HG03066 (cell line): ENCODE measurements at regions not wholly inside any gene's neighbourhood (a gene's known extent, or its start where the extent isn't known, plus 50 kb on each side); places are given as distances from the start of the nearest gene placed in this dataset.

Experiments used
- ATAC-seq: cut with Tn5 transposase; IDR thresholded peaks from one replicate; pipeline ENCODE4 v1.9.1; 2021; ENCODE audit warnings: low read depth; ENCODE audit not compliant: unreplicated experiment

GRCh38 chr6:6834356-6835222 lies 246.1 kb downstream of the LY86 start:
- no peak for ATAC-seq

GRCh38 chr6:6835223-6835503 lies 246.6 kb downstream of the LY86 start:
- ATAC-seq, result no peak

GRCh38 chr6:6836609-6837406 lies 248.3 kb downstream of the LY86 start:
- ATAC-seq, result no peak

- ATAC-seq, result no peak
Observed at GRCh38 chr6:6837541-6838080, 249.1 kb downstream of the LY86 start.

- ATAC-seq, result peak; percentile 73
Observed at GRCh38 chr6:6840831-6841291, 252.3 kb downstream of the LY86 start.

- ATAC-seq, result no peak
Observed at GRCh38 chr6:6841571-6841970, 253.1 kb downstream of the LY86 start.

- ATAC-seq, result no peak
Observed at GRCh38 chr6:6842291-6842690, 253.8 kb downstream of the LY86 start.

GRCh38 chr6:6843057-6843627 lies 254.6 kb downstream of the LY86 start:
- no peak for ATAC-seq

- no peak for ATAC-seq
Observed at GRCh38 chr6:6843777-6844176, 255.3 kb downstream of the LY86 start.

GRCh38 chr6:6844530-6844929 lies 256.0 kb downstream of the LY86 start:
- no peak for ATAC-seq

- no peak for ATAC-seq
Observed at GRCh38 chr6:6845603-6846002, 257.1 kb downstream of the LY86 start.

GRCh38 chr6:6847591-6847990 lies 259.1 kb downstream of the LY86 start:
- no peak for ATAC-seq

- no peak for ATAC-seq
Observed at GRCh38 chr6:6851059-6851948, 256.5 kb upstream of the RREB1 start.

GRCh38 chr6:6851949-6852261 lies 255.9 kb upstream of the RREB1 start:
- no peak for ATAC-seq

- ATAC-seq, result peak; percentile 89
Observed at GRCh38 chr6:6856538-6857523, 250.9 kb upstream of the RREB1 start.

GRCh38 chr6:6857528-6857927 lies 250.2 kb upstream of the RREB1 start:
- ATAC-seq, result no peak

GRCh38 chr6:6858533-6858982 lies 249.2 kb upstream of the RREB1 start:
- no peak for ATAC-seq

GRCh38 chr6:6859105-6859504 lies 248.7 kb upstream of the RREB1 start:
- no peak for ATAC-seq

- ATAC-seq, result no peak
Observed at GRCh38 chr6:6859722-6860121, 248.0 kb upstream of the RREB1 start.
